ENCODE measurements at regions not wholly inside any gene's neighbourhood (a gene's known extent, or its start where the extent isn't known, plus 50 kb on each side); places are given as distances from the start of the nearest gene placed in this dataset. TPM values are rescaled to one million over a fixed set of nuclear protein-coding genes. Genes with fewer than 3 reads are reported as not detected.

DNA sequence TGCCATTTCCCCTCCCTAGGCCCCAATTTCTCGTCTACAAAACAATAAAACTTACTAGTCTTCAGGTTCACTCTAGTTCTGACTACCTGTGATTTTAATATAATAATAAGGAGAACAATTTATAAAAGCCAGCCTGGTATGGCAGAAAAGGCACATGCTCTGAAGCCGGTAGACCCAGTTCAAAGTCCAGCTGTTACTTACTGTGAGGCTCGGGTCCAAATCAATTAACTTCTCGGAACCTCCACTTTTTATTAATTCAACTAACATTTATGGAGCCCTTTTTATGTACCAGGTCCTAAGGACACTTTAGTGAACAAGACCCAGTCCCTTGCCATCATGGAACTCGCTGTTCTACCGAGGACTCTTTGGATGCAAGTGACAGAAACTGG is 53.8 kb upstream of the SMAD3 start:
- TF ChIP-seq, protein P1, sequence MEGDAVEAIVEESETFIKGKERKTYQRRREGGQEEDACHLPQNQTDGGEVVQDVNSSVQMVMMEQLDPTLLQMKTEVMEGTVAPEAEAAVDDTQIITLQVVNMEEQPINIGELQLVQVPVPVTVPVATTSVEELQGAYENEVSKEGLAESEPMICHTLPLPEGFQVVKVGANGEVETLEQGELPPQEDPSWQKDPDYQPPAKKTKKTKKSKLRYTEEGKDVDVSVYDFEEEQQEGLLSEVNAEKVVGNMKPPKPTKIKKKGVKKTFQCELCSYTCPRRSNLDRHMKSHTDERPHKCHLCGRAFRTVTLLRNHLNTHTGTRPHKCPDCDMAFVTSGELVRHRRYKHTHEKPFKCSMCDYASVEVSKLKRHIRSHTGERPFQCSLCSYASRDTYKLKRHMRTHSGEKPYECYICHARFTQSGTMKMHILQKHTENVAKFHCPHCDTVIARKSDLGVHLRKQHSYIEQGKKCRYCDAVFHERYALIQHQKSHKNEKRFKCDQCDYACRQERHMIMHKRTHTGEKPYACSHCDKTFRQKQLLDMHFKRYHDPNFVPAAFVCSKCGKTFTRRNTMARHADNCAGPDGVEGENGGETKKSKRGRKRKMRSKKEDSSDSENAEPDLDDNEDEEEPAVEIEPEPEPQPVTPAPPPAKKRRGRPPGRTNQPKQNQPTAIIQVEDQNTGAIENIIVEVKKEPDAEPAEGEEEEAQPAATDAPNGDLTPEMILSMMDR (IDR thresholded peaks at IDR 0.05; ENCODE audit: insufficient read depth, low read depth, low read length) = no peak
- DNase-seq (ENCODE audit: low read depth) = no peak
- no peak overlapping the region for H3K4me3 ChIP-seq (ENCODE audit: low read depth, low read length)

- no peak for DNase-seq (ENCODE audit: low read depth)
- TF ChIP-seq, protein P1 (IDR thresholded peaks at IDR 0.05; ENCODE audit: insufficient read depth, low read depth, low read length) = no peak
- H3K4me3 ChIP-seq (ENCODE audit: low read depth, low read length) = no peak overlapping the region
Measured at GRCh38 chr15:67013696-67014095, 51.7 kb upstream of the SMAD3 start.

Small RNA genes in the stretch of these regions (small RNA-seq; reads per million reads assigned to genes)
- not detected for gene HMGN2P47

All from fibroblast of villous mesenchyme (primary cell).